ENCODE measurements at regions not wholly inside any gene's neighbourhood (a gene's known extent, or its start where the extent isn't known, plus 50 kb on each side); places are given as distances from the start of the nearest gene placed in this dataset.

DNA sequence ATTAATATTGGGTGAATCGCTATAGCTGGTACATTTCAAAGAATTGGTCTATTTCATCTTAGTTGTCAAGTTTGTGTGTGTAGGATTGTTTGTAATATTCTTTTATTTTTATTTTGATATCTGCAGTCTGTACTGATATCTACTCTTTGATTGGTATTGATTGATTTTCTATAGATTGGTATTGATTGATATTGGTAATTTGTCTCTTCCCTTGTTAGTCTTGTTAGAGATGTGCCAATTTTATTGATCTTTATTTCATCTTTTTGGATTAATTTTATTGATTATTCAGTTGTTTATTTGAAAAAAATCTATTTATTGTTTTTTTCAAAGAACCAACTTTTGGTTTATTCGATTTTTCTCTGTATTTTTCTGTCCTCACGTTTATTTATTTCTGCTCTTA is 61.4 kb downstream of the TM2D3 start:
- no peak for DNase-seq (ENCODE audit: low read depth)

GRCh38 chr15:101583284-101583683 is 68.9 kb downstream of the TM2D3 start:
- DNase-seq (ENCODE audit: low read depth), result no peak

GRCh38 chr15:101580431-101580830 is 71.8 kb downstream of the TM2D3 start:
- no peak for DNase-seq (ENCODE audit: low read depth)

DNA sequence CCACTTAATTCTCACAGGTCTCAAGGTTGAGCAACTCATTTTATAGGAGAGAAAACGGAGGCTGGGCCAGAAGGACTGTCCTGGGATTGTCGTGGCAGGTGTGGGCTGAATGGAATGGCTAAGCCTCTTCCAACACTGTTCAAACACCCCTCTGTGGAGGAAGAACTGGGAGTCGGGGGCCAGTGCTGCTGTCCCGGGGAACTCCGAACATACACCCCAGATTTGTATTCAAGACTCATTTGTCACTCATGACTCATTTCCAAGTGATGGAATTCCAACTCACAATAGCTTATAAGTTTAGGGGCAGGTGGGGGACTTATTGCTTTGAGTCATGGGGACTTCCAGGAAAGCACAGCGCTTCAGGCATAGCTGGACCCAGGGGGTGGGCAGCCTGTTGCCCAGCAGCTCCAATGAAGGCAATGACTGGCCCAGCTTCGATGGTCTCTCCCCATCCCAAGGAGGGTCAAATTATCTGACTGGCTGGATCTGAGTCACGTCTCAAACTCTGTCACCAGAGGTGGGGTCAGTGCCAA is 72.5 kb downstream of the TM2D3 start:
- peak; percentile 48 for DNase-seq (ENCODE audit: low read depth)

DNA sequence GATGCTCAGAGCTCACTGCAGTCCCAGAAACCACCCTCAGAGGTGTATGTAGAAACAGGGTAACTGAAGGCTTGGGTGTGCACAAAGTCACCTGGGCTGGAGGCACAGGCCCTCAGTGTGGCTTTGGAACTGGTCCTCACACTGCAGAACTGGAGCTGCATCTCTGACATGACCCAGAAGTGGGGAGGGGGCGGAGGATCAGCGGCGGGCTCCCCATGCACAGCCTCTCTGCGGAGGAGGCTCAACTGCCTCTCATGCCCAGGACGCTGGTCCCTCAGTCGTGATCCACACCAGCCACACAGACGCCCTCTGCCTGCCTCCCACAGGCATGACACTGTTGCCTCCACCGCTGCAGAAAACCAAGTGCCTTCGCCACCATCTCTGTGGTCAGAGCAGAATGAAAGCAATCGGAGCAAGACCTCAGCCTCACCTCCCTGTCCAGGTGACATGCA is 73.7 kb downstream of the TM2D3 start:
- DNase-seq (ENCODE audit: low read depth), result peak; percentile 29

DNA sequence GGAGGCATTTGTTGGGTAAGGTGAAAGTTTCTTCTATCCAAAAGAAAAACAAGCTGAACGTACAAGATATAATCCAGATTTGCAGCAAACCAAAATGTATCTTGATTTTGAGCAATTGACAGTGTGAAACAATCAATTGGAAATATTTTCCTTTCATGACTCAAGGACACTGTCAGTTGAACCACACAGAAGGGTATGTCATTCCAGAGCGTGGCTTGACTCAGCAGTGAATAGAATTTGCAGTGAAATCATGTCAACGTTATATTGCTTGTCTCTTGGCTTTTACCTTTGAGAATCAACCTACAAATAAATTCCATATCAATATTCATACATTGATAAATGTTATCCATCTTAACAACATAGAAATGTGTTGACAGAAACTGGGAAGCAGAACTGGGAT is 78.2 kb downstream of the TM2D3 start:
- DNase-seq (ENCODE audit: low read depth), result no peak

DNA sequence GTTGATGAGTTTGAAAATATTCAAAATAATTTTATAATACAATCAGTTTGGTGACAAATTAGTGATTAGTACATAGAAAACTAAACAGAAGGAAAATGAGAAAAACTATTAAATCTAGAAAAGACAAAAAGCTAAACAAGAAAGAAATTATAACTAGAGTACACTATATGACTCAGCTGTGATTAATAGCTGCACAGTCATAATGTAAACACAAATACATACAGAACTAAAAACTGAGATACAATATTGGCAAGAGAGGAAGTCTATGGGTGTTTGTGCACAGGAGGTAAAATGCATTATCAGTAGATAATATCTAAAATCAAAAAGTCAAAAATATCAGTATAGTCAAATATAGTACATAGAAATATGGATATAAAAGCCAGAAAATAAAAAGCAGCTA is 80.7 kb upstream of the PCSK6 start:
- DNase-seq (ENCODE audit: low read depth), result no peak

- no peak for DNase-seq (ENCODE audit: low read depth)
Observed at GRCh38 chr15:101568821-101569555, 79.5 kb upstream of the PCSK6 start.

DNA sequence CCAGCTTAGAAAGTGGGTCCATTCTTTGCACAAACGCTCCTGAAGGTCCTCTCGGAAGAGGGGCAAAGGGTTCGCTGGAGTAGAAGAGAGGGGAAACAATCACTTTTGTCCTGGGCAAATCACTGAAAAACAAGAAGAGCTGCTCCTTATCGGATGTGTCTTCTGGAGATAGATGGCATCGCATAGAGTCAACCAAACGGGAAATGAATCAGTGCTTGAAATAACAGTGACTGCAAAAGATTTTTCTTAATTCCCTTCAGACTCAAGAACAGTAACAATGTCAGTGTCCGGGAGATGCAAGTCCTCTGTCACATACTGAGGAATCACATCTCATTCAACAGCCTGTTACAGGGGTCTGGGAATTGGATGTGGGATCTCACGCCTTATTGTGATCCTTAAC is 78.8 kb upstream of the PCSK6 start:
- no peak for DNase-seq (ENCODE audit: low read depth)

DNA sequence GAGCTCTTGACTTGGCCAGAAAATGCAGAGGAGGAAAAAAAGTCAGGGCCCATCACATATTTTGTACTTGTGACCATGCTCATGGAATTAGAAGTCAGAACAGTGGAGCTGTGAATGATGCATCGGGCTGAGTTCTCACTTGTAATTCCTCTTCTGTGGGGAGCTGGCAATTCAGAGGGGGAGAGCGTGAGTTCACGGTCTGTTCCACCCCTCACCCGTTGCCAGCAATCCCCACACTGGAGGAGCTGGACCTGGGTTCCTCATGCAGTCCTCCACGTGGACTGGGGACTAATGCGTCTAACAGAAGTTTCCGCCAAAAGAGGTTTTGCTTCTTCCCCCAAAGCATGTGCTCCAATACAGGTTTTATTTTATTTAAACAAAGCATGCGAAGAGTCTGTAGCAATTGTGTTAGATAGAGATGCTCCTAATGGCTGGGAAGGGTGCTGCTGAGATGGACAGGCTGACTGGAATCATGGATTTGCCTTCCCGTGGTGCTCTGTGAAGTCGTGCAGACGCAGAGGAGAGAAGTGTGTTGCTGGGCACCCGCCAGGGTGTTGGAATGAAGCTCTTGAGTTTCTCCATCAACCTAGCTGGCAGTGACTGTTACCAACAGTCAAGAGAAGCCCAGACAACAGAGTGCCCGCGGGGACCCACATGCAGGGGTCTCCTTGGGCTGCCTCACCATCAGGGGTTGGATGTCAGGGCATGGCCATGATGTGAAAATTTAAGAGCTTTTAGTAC is 77.4 kb upstream of the PCSK6 start:
- DNase-seq (ENCODE audit: low read depth), result no peak

GRCh38 chr15:101565377-101565776 is 75.9 kb upstream of the PCSK6 start:
- no peak for DNase-seq (ENCODE audit: low read depth)

DNA sequence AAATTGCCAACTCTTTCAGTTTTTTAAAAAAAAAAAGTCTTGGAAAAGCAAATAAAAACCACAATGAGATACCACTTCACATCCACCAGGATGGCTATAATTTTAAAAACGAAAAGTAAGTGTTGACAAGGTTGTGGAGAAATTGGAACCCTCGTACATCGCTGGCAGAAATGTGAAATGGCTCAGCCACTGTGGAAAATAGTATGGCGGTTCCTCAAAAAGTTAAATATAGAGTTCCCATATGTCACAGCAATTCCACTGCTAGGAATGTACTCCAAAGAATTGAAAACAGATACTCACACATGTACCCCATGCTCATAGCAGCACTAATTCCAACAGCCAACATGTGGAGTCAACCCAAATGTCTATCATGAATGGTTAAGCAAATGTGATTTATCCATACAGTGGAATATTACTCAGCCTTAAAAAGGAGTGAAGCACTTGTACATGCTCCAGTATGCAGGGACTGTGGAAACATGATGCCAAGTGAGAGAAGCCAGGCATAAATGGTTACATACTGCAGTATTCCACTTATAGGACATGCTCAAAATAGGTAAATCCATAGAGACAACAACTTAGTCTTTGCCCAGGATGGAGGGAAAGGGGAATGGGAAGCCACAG is 73.8 kb upstream of the PCSK6 start:
- DNase-seq (ENCODE audit: low read depth), result no peak

- DNase-seq (ENCODE audit: low read depth), result no peak
Observed at GRCh38 chr15:101562428-101563059, 73.0 kb upstream of the PCSK6 start.

- DNase-seq (ENCODE audit: low read depth), result no peak
Observed at GRCh38 chr15:101561584-101561906, 72.0 kb upstream of the PCSK6 start.

DNA sequence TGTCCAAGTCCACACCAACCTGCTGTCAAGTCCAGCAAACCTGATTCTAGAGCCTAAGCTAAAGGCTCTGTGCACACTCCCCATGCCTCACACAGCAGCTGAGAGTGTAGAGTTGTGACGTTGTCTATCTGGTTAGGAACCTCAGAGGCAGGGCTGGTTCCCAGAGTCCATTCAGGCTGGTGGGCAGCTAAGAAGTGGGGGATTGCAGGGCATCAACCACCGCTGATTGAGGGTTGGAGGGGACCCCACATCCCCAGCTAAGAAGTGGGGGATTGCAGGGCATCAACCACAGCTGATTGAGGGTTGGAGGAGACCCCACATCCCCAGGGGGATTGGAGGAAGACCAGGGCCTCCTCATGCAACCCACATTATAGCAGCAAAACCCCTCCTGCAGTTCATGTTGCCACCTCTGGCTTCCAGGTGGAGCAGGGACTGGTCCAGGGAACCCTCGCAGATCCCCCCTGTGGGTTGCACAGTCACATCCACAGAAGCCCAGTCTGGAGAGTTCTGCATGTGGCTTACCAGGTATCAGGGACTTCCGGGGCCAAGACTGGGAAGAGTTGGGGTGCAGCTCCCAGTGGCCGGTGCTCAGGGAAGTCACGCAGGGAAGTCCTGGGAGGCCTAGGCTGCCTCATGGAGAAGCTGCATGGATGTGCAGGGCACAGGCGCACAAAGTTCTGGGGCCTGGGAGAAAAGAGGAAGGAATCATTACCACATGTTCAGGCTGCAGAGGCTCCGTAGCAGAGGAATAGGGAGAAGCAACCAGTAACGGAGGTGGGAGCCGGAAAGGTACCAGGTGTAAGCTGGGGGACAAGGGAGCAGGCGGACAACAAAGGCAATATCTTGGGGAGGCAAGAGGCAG is 71.4 kb upstream of the PCSK6 start:
- DNase-seq (ENCODE audit: low read depth), result no peak

DNA sequence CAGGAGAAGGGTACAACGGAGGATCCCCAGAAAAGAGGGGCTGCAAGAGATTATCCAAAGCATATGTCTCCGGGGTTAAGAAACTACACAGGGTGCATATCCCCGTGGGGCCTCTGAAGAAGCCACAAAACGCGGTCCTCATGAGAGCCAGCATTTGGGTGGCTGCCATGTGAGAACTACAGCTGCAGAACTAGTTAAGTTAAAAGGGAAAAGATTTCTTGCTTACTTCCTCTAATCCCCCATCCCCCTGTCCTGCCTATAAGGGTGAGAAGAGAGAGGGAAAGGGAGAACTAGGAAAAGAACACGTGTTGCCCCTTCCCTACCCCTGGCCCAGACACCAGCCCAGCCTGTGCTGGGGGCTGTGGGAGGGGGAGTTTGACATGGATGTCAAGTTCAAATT is 70.4 kb upstream of the PCSK6 start:
- no peak for DNase-seq (ENCODE audit: low read depth)

DNA sequence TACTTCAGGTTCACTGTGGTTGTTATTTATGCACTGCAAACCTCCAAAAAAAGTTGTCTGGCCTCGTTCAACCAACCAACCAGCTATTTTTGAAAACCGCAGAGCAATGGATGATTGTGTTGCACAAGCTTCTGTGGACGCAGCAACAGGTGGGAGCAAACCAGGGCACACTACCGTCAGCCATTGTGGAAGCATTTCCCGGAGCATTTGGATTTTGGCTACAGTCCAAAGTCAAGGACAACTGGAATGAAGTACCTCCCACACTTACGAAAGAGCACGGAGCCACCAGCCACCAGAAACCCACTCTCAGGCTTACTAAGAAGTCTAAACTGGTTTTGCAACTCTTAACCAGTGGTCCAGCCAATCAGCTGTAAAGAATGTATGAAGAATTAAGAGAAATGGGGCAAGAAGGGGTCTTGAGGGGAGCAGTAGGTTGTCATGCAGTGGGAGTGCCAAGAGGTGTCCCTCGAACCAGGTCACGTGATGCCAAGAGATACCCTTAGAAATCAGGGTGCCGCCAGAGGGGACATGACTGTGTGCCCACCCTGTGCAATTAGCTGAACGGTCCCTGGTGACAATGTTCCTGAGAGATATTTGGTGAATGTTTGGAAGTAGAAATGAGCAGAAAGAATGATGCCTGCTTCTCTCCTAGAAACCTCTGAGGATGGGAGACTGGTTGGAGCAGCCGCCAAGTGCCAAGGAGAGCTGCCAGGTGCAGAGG is 68.9 kb upstream of the PCSK6 start:
- DNase-seq (ENCODE audit: low read depth), result peak; percentile 92

- DNase-seq (ENCODE audit: low read depth), result no peak
Observed at GRCh38 chr15:101556273-101556672, 66.8 kb upstream of the PCSK6 start.

DNA sequence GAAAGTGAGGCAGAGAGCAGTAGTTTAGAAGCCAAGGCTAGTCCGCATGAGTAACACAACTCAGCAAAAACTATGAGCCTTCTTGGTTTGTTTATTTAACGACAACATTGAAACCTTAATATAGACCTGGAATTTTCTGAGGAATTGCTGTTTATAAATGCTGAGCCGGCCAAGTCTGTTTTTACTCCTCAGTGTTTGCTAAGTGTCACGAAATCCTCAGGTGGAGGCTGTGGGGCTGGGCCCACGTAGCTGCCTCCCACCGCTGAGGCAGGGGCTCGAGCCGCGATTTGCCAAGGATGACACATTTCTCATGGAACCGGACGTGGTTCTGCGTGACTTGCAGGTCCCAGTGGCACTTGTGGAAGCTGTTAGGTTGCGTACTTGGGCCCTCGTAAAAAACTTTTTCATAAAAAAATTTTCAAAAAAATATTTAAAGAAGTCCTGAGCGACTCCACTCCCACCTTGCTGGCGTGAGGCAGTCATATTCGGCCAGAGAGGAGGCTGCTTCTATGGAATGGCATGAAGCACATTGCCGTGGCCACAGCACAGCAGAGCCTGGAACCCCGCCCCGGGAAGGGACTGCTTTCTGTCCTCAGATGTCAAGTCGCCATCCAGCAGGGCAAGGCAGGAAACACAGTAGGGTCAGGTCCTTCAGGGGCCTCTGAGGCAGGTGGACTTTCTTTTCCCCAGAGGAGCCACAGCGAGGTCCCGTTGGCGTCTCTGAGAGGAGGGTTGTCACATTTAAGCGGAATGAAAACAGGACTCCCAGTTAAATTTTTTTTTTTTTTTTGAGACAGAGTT is 64.8 kb upstream of the PCSK6 start:
- no peak for DNase-seq (ENCODE audit: low read depth)
